Heart right ventricle (tissue), 16 donors: ENCODE measurements at regions not wholly inside any gene's neighbourhood (a gene's known extent, or its start where the extent isn't known, plus 50 kb on each side); places are given as distances from the start of the nearest gene placed in this dataset.
"Not testable (repeated sequence)": the region's sequence is repeated elsewhere in the genome, so short reads cannot be mapped to it uniquely, and the experiment has no call there.

ENCODE experiments used
- ATAC-seq, 8 donors: fragments of 200-7000 bp; cut with Tn5 transposase; one replicate each; pipeline ENCODE4 v1.9.1; 2020; ENCODE audit warnings: mild to moderate bottlenecking in 8 of 8, moderate library complexity in 8 of 8, moderate number of reproducible peaks in 1 of 8
- DNase-seq, 2 donors: peaks; one replicate each; pipeline ENCODE4 v3.0.0-alpha.2; 2020
- H3K27ac ChIP-seq, 10 donors: fragments of 200-600 bp; sonication (generic) in 2 of 10; one replicate each; pipeline versions ENCODE4 v1.5.0 to v1.8.0; 2020 to 2022; ENCODE audit warnings: mild to moderate bottlenecking in 3 of 10
- H3K27me3 ChIP-seq, 7 donors: fragments of 200-600 bp; one replicate each; pipeline ENCODE4 v1.8.0; 2021 to 2022; ENCODE audit warnings: mild to moderate bottlenecking in 2 of 7
- H3K36me3 ChIP-seq, 9 donors: fragments of 200-600 bp; sonication (generic) in 1 of 9; one replicate each; pipeline versions ENCODE4 v1.5.0 to v1.8.0; 2020 to 2022; ENCODE audit warnings: mild to moderate bottlenecking in 2 of 9
- H3K4me1 ChIP-seq, 9 donors: fragments of 200-600 bp; sonication (generic) in 1 of 9; one replicate each; pipeline versions ENCODE4 v1.5.0 to v1.8.0; 2020 to 2022; ENCODE audit warnings: mild to moderate bottlenecking in 4 of 9
- H3K4me3 ChIP-seq, 10 donors: fragments of 200-600 bp; sonication (generic) in 2 of 10; one replicate each; pipeline versions ENCODE4 v1.5.0 to v1.8.0; 2020 to 2022; ENCODE audit warnings: mild to moderate bottlenecking in 7 of 10, moderate library complexity in 2 of 10
- H3K9me3 ChIP-seq, 11 donors: fragments of 200-600 bp in 10 of 11; sonication (generic) in 2 of 11; one replicate each; pipeline versions ENCODE4 v1.5.0 to v1.8.0; 2013 to 2022; ENCODE audit warnings: mild to moderate bottlenecking in 2 of 11, control low read depth in 1 of 11, moderate library complexity in 1 of 11
- CTCF ChIP-seq, 9 donors: fragments of 200-600 bp; sonication (generic) in 2 of 9; IDR thresholded peaks; one replicate each; pipeline versions ENCODE4 v1.5.0 to v1.8.0; 2021 to 2022; ENCODE audit warnings: antibody characterized with exemption in 9 of 9, mild to moderate bottlenecking in 5 of 9, moderate library complexity in 1 of 9
- WGBS, 2 donors: extraction: QIAGEN DNeasy Blood & Tissue Kit; methylation state at CpG; one replicate each; pipeline ENCODE4 v1.1.7; 2013; ENCODE audit warnings: inconsistent platforms in 1 of 2; 5-methylcytosine and 5-hydroxymethylcytosine counted together
- intact Hi-C, 10 donors: fragments of 100-400 bp; cut with DNase I; formaldehyde crosslinking; loops; one replicate each; pipeline versions ENCODE4 v1.11.1 to v1.14.2; 2022
- donor health status: Arrhythmogenic right ventricular cardiomyopathy.
- donor health status: ischemic (EF 13 %, LVEDD 7.1; RV severe dilation, severe dysfunction).
- donor health status: healthy with polysubstance abuse.
- donor health status: DM: no; HTN: yes; CAD: no.
- donor health status: DM: no; HTN: no; CAD: no.
- donor health status: ischemic (EF 25% LVEDD 6.9; RV normal size, moderate dysfunction).
- donor health status: ischemic (EF 25% LVEDD 5.7; RV mildly dilated, moderate dysfunction).
- donor health status: healthy.
- donor health status: DM: yes; HTN: yes; CAD: no.
- donor health status: Ischemic cardiomyopathy.
- donor health status: ischemic (EF 35%, LVEDD 5.7; RV mildly dilated, moderate dysfunction).
- donor health status: nonischemic (EF 11% LVEDD 7.7; RV severe dilation, severe dysfunction).
- donor health status: DM: yes; HTN: yes; CAD: no.
- donor health status: PGD.
- donor health status: ischemic (EF 29% LVEDD 5.4; RV normal size, mild dysfunction).
- donor health status: nonischemic (EF 23%, LVEDD 6.1; RV moderate dilation, normal function).

- DNase-seq (no peak), ATAC-seq (no peak)
- Histone ChIP-seq H3K4me1 (peaks cover 0 to 11% (median 0%) of the 10 kb centered on the region in 9 donors), H3K4me3 (no peak overlapping the region), H3K27me3 (peaks cover 0 to 27% (median 20%) of the 10 kb centered on the region in 7 donors), H3K27ac (no peak overlapping the region), H3K36me3 (no peaks in the 10 kb centered on the region), H3K9me3 (peaks cover 0 to 10% (median 0%) of the 10 kb centered on the region in 11 donors)
- 94 to 95% methylated on average over 4 of the region's 4 CpGs for WGBS, 2 donors
- TF ChIP-seq CTCF (IDR thresholded peaks at IDR 0.05), result no peak
- intact Hi-C loops, result no loop called here
Measured at GRCh38 chr15:70588613-70589012, 174.7 kb downstream of the UACA start.

- H3K36me3 ChIP-seq, result no peaks in the 10 kb centered on the region
- no peak for ATAC-seq
- H3K4me1 ChIP-seq, result peaks cover 0 to 11% (median 0%) of the 10 kb centered on the region in 9 donors
- peaks cover 0 to 27% (median 20%) of the 10 kb centered on the region in 7 donors for H3K27me3 ChIP-seq
- TF ChIP-seq CTCF (IDR thresholded peaks at IDR 0.05), result no peak
- intact Hi-C loops, result no loop called here
- H3K4me3 ChIP-seq, result no peak overlapping the region
- 88 to 91% methylated on average over 10 of the region's 10 CpGs for whole genome bisulfite sequencing, 2 donors
- no peak for DNase-seq
- no peak overlapping the region for H3K27ac ChIP-seq
- H3K9me3 ChIP-seq, result peaks cover 0 to 6% (median 0%) of the 10 kb centered on the region in 11 donors
Measured at GRCh38 chr15:70587896-70588567, 175.3 kb downstream of the UACA start.

GRCh38 chr15:70587012-70587634 is 176.2 kb downstream of the UACA start:
- H3K27ac ChIP-seq, H3K4me3 ChIP-seq, intact Hi-C loops, H3K36me3 ChIP-seq, H3K9me3 ChIP-seq, ATAC-seq, DNase-seq: not testable (repeated sequence)
- peaks cover 0 to 11% (median 0%) of the 10 kb centered on the region in 9 donors for H3K4me1 ChIP-seq
- peaks cover 0 to 27% (median 20%) of the 10 kb centered on the region in 7 donors for H3K27me3 ChIP-seq
- WGBS, 2 donors, result 97 to 98% methylated on average over 40 of the region's 40 CpGs

GRCh38 chr15:70586241-70586640 is 177.1 kb downstream of the UACA start:
- DNase-seq (no peak), ATAC-seq (no peak)
- WGBS, 2 donors, result 90 to 93% methylated on average over 24 of the region's 24 CpGs
- H3K9me3 ChIP-seq, result peaks cover 0 to 3% (median 0%) of the 10 kb centered on the region in 11 donors
- intact Hi-C loops, result no loop called here
- no peak for TF ChIP-seq CTCF (IDR thresholded peaks at IDR 0.05)
- no peaks in the 10 kb centered on the region for H3K36me3 ChIP-seq
- H3K4me3 ChIP-seq, result no peak overlapping the region
- H3K27ac ChIP-seq, result no peak overlapping the region
- peaks cover 0 to 11% (median 0%) of the 10 kb centered on the region in 9 donors for H3K4me1 ChIP-seq
- peaks cover 0 to 27% (median 20%) of the 10 kb centered on the region in 7 donors for H3K27me3 ChIP-seq

- 50 to 53% methylated on average over 10 of the region's 10 CpGs for WGBS, 2 donors
- DNase-seq, result no peak
- peaks cover 0 to 11% (median 0%) of the 10 kb centered on the region in 9 donors for H3K4me1 ChIP-seq
- H3K27ac ChIP-seq, result no peak overlapping the region
- H3K9me3 ChIP-seq, result peaks cover 0 to 3% (median 0%) of the 10 kb centered on the region in 11 donors
- no peak for ATAC-seq
- intact Hi-C loops, result no loop called here
- peaks cover 0 to 27% (median 20%) of the 10 kb centered on the region in 7 donors for H3K27me3 ChIP-seq
- TF ChIP-seq CTCF (IDR thresholded peaks at IDR 0.05), result no peak
- H3K36me3 ChIP-seq, result no peaks in the 10 kb centered on the region
- no peak overlapping the region for H3K4me3 ChIP-seq
Measured at GRCh38 chr15:70585707-70586034, 177.7 kb downstream of the UACA start.
